ENCODE measurements at regions not wholly inside any gene's neighbourhood (a gene's known extent, or its start where the extent isn't known, plus 50 kb on each side); places are given as distances from the start of the nearest gene placed in this dataset.
"Not testable (repeated sequence)": the region's sequence is repeated elsewhere in the genome, so short reads cannot be mapped to it uniquely, and the experiment has no call there.

DNA sequence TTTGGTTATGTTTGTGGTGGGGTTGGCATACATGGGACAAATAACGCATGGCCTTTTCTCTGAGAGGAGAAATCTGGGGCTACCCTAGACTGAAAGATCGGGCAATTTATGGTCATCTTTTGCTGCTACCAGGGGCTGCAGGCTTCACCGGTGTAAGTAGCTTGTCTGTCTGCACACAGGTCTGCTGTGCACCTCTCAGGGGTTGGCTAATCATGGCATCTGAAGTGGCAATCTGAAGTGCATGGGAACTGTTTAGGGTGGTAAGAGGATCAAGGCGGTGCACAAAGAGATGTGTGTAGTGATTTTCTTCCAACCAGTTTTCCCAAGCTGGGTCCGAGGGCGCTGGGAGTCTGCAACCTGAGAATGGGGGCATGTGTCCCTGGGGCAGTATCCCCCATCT is 141.3 kb downstream of the EMP1 start:
- DNase-seq, result no peak

- no peak for DNase-seq
Measured at GRCh38 chr12:13336216-13336615, 139.7 kb downstream of the EMP1 start.

DNA sequence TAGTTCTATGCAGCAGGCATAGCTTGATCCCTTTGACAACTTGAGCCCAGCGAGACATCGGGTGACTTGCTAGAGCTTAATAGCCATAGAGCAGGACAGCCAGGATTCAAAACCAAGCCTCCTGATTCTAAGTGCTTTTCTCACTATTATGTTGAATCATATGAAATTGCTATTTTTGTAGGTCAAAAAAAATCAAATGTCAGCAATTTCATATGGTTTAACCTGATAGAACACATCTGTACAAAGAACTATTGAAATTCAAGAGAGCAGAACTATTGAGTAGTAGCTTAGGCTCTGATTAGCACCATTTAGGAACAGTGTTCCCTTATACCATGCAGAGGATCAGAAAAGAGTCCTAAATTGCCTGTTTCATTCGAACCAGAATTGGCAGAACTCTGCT is 132.0 kb downstream of the EMP1 start:
- DNase-seq, result no peak

- no peak for DNase-seq
Measured at GRCh38 chr12:13326076-13326475, 129.6 kb downstream of the EMP1 start.

DNA sequence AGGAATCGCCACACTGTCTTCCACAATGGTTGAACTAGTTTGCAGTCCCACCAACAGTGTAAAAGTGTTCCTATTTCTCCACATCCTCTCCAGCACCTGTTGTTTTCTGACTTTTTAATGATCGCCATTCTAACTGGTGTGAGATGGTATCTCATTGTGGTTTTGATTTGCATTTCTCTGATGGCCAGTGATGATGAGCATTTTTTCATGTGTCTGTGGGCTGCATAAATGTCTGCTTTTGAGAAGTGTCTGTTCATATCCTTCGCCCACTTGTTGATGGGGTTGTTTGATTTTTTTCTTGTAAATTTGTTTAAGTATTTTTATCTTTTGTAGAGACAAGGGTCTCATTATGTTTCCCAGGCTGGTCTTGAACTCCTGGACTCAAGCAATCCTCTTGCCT is 128.5 kb downstream of the EMP1 start:
- not testable (repeated sequence) for DNase-seq

DNA sequence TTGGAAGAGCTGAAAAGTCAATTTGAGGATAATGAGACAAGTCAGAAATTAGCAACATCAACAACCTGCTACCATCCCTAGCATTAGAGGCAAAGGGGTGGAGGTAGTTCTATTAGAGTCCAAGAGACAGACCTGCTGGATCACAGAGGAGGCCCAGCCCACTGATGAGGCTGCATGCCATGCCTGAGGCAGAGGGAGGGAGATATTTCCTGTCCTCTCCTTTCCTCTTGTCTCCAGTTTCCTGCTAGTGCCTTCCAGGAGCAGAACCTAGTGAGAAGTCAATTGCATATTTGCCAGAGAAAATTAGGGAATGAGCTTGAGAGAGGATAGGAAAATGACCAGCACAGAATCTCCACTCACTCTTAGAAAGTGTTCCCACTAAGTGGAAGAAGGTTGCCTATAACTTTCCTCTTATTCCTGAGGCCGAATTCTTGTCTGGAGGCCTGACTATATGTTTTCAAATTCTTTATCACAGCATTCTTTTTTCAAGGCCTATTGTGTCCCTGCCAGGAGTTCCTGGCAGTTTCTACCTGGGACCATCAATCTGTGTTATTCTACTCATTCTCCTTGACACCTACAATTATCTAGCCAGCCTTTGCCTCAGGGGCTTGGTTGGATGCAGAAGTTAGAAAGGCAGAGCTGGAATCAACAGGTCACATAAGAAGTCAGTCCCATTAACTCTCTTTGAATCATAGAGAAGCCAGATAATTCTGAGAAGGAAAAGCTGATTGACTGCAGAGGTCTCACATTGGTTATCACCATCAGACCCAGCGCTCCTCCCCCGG is 121.9 kb downstream of the EMP1 start:
- no peak for DNase-seq

GRCh38 chr12:13316587-13317246 is 120.2 kb downstream of the EMP1 start:
- no peak for DNase-seq

GRCh38 chr12:13313886-13314285 is 117.4 kb downstream of the EMP1 start:
- DNase-seq, result no peak

DNA sequence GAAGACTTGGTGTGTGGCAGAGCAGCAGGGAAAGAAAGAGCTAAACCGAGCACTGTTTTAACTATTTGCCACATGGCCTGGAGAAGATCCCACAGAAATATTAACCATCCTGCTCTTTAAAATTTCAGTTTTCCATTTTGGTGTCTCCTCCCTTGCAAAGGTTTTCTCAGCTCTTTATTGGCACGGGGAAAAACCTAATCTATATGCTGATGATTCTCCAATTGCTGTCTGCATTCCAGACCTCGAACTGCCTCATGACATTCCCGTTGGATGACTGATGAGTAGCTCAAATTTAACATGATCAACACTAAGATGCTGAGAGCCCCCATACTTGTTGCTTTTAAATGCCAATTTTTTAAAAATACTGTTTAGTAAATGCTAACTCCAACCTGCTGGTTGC is 115.0 kb downstream of the EMP1 start:
- DNase-seq, result no peak

DNA sequence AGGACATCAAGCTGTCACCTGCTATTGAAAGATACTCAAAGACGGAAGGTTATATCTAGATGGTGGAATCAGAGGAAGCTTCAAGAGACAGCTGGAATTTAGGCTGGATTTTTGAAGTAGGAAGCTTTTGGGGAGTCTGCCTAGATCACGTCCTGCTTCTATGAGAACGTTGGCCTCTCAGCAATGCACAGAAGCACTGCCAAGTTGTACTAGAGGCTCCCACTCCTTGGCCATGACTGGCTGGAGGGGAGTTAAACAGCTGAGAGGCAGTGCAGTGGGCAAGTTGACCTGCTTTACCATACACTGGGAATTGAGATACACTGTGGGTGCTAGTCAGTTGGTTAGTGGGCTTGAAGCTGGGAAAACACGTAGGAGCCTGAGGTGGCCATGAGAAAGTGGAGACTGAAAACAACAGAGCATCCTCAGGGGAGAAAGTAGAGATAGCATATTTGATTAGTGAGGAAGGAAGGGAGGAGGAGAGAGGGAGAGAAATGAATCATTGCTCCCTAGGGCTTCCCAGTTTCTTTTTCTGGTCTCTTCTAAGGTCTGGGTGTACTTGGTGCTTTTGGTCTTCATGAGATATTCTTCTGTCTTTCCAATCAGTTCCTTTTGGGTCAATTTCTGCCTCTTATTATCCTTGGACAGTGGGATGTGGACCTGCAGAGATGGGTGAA is 110.8 kb downstream of the EMP1 start:
- no peak for DNase-seq

GRCh38 chr12:13304924-13305323 is 108.4 kb downstream of the EMP1 start:
- no peak for DNase-seq

DNA sequence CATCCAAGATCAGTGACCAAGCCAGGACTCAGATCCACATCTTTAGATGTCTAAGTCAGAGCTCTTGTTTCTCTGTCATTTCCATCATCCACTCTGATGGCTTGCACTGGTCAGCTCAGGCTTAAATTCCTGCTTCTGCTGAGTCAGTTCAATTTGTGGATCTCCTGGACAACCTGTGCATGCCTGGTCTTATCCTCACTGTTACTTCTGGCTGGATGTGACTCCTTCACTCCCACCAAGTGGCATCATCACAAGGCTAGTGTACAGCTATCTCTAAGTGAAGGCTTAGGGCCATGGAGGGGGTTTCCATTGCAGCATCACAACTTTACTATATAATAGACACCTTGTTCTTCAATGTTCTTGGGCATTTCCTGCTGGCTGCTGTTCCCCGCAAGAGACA is 102.9 kb downstream of the EMP1 start:
- DNase-seq, result no peak

DNA sequence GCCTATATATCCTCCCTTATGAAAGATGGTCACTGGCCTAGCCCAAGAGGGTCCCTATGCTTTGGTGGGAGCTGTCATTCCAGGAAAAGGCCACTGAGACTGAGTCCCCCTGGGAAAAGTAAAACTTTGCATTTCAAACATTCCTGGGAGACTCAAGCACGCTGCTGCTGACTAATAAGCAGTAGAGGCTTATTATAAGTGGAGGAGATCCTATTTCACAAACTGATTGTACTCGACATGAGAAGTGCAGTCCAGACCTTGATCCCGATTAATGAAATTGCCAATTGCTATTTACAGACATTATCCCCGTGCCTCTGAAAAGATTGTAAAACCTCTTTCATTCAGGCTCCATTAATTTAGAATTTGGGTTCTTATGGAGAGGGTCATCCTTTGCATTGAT is 96.6 kb downstream of the EMP1 start:
- no peak for DNase-seq

GRCh38 chr12:13289653-13290289 is 93.2 kb downstream of the EMP1 start:
- DNase-seq, result no peak

- DNase-seq, result no peak
Measured at GRCh38 chr12:13288937-13289652, 92.6 kb downstream of the EMP1 start.

GRCh38 chr12:13288501-13288900 is 92.0 kb downstream of the EMP1 start:
- DNase-seq, result no peak

DNA sequence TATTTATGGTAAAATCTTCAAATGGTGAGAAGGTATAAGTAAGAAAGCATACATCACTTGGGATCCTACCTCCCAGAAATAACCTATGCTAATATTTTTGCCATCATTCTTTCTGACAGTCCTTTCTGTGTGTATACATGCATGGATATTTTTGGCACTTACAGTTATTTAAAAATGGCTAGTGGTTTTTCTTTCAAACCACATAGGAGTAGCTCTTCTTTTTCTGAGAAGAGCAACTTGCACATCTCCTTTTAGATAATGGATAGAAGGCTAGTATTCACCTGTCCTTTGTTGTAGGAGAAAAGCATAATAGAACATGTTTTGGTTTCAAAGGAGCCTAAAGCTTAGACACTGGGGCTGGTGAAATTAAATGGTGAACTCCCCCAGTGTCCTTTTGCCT is 87.3 kb downstream of the EMP1 start:
- no peak for DNase-seq

DNA sequence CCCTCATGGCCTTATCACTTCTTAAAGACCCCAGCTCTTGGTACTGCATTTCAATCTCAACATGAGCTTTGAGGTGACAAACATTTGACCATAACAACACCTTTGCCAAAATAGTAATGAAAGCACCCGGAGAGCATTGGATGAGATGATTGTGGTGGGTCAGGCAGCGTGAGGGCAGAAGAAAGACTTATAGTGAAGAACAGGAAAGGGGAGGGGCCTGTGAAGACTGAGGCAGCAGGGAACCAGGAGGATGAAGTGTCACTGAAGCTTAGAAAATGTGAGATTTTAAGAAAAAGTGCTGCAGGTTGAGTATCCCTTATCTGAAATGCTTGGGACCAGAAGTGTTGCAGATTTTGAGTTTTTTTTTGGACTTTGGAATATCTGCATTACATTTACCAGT is 86.3 kb downstream of the EMP1 start:
- no peak for DNase-seq

GRCh38 chr12:13278249-13278787 is 81.8 kb downstream of the EMP1 start:
- peak; percentile 60 for DNase-seq

GRCh38 chr12:13277293-13277692 is 80.8 kb downstream of the EMP1 start:
- DNase-seq, result no peak

DNA sequence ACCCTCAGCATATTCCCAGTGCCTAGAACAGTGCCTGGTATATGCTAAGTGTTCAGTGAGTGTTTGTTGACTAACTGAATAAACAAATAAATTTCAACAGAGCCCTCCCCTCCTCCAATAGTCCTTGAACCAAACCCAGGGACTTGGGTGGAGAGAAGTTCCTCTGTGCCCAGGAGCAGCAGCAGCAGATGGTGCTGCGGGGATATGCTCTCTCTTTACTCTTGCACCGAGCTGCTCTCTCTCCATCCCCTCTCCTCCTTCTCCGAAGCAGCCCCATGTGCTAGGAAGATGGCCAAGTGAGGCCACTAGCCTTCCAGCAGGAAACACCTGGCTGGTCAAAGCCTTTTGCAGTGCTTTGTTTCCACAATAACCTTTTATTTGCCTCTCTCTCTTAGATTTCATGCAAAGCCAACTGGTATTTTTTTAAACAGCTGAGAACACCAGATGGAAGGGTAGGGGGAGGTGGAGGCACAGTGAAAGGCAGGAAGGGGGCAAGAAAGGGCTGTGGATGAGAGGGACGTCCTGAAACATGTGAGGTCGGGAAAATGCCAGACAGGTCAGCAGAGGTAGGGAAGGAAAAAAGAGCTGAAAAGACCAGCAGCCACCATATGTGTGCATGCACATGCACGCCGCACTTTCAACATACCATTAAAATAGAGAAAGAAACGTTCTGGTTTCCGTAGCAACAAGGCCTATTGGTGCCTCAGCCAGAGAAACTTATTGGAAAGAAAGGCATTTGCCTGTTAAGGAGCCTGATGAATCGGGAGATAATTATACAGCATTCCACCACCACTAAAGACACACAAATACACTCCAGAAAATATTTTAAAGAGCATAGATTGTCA is 78.9 kb downstream of the EMP1 start:
- no peak for DNase-seq

- DNase-seq, result no peak
Measured at GRCh38 chr12:13273850-13274249, 77.3 kb downstream of the EMP1 start.

All from activated CD4-positive, alpha-beta T cell treated with anti-CD3 and anti-CD28 coated beads, Interleukin-10, Interleukin-2, amounts not matched to agents 100 ng/mL and 50 ng/mL, durations not matched to agents 16 hours and 8 hours (primary cell).